GM23338 (cell line): ENCODE measurements at regions not wholly inside any gene's neighbourhood (a gene's known extent, or its start where the extent isn't known, plus 50 kb on each side); places are given as distances from the start of the nearest gene placed in this dataset.

Experiments used
- CREB1 ChIP-seq: fragments of 250-450 bp; sonication (Bioruptor Pico); IDR thresholded peaks from 2 replicates; pipeline ENCODE4 v1.5.0; 2020; ENCODE audit warnings: low read depth, mild to moderate bottlenecking, moderate library complexity
- CTCF ChIP-seq, 2 experiments: fragments of 200-600 bp in 1 of 2; sonication (generic) in 1 of 2; conservative IDR thresholded peaks; 2 replicates each; pipeline versions ENCODE4 v1.5.1 to v1.6.1; 2016 to 2017; ENCODE audit warnings: antibody characterized with exemption in 2 of 2, low read depth in 2 of 2, mild to moderate bottlenecking in 2 of 2, moderate library complexity in 1 of 2
- EZH2 ChIP-seq: fragments of 200-600 bp; sonication (generic); IDR thresholded peaks from one replicate; pipeline ENCODE4 v1.8.0; 2017; ENCODE audit warnings: antibody characterized with exemption, mild to moderate bottlenecking, low read depth; ENCODE audit not compliant: unreplicated experiment
- EZH2phosphoT487 ChIP-seq: fragments of 200-600 bp; sonication (generic); IDR thresholded peaks from one replicate; pipeline ENCODE4 v1.8.1; 2018; ENCODE audit warnings: antibody characterized with exemption; ENCODE audit not compliant: unreplicated experiment
- POLR2AphosphoS5 ChIP-seq: IDR thresholded peaks from 2 replicates; pipeline ENCODE4 v1.6.1; 2016; ENCODE audit warnings: antibody characterized with exemption, low read depth
- REST ChIP-seq: IDR thresholded peaks from one replicate; pipeline ENCODE4 v1.6.1; 2018; ENCODE audit warnings: antibody characterized with exemption; ENCODE audit not compliant: unreplicated experiment

- TF ChIP-seq REST (no peak), CTCF (conservative IDR thresholded peaks at IDR 0.05; ENCODE audit: low read depth in 2 of 2) (no peak), EZH2phosphoT487 (no peak), CREB1 (no peak), POLR2AphosphoS5 (no peak), EZH2 (no peak)
These were observed 50.8 kb upstream of the ZNF32 start for GRCh38 chr10:43699516-43699915.
